GM12864 (cell line): ENCODE measurements at regions not wholly inside any gene's neighbourhood (a gene's known extent, or its start where the extent isn't known, plus 50 kb on each side); places are given as distances from the start of the nearest gene placed in this dataset.

Source experiments
- DNase-seq: peaks from one replicate; pipeline ENCODE4 v3.0.0-alpha.2; 2011; ENCODE audit warnings: low read depth
- H3K4me3 ChIP-seq: 2 replicates; pipeline ENCODE4 v1.5.1; 2011; ENCODE audit warnings: mild to moderate bottlenecking, low read depth, low read length, control low read depth
- CTCF ChIP-seq: IDR thresholded peaks from 2 replicates; pipeline ENCODE4 v1.5.1; 2011; ENCODE audit warnings: low read depth, mild to moderate bottlenecking, moderate library complexity, low read length, control low read depth, inconsistent platforms; ENCODE audit errors: missing control alignments

GRCh38 chr7:125465527-125465926 is 535.9 kb upstream of the POT1 start:
- no peak for TF ChIP-seq CTCF
- no peak overlapping the region for H3K4me3 ChIP-seq
- DNase-seq, result no peak

DNA sequence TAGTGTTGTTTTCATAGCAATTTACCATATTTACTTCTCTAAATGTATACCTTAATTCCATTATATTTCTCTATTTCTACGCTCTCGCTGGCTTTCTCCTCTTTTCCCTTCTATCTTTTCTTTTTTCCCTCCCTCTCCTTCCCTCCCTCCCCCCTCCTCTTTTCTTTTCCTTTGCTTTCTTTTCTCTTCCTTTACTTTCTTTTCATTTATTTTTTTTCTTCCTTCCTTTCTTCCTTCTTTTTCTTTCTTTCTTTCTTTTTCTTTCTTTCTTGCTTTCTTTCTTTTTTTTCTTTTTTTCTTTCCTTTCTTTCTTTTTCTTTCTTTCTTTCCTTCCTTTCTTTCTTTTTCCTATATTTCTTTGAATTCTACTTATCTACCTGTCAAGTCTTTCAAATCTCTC is 533.0 kb upstream of the POT1 start:
- H3K4me3 ChIP-seq, result no peak overlapping the region
- TF ChIP-seq CTCF, result no peak

GRCh38 chr7:125459038-125459437 is 529.4 kb upstream of the POT1 start:
- H3K4me3 ChIP-seq, result no peak overlapping the region
- no peak for DNase-seq
- TF ChIP-seq CTCF, result no peak

More for the DNA sequence above, 533.0 kb upstream of the POT1 start:
- no peak for DNase-seq

DNA sequence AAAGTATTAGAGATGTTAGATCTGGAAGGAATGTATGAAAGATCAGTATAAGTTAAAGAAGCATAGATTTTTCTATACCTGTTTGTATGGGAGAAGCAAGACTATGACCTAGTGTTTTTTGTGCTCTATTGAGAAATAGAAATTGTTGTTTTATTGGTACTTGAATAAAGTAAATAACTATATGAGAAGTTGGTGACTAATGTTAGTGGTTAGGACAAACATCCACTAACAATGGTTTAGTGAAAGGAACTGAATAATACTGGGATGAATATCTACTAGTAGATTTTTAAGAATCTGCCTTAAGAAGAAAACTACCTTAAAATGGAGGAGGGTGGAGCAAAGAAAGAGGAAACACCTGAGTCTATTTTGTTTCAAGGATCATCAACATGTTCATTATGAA is 521.1 kb upstream of the POT1 start:
- TF ChIP-seq CTCF, result no peak
- H3K4me3 ChIP-seq, result no peak overlapping the region
- no peak for DNase-seq

GRCh38 chr7:125445836-125446235 is 516.2 kb upstream of the POT1 start:
- DNase-seq, result no peak
- H3K4me3 ChIP-seq, result no peak overlapping the region
- TF ChIP-seq CTCF, result no peak

GRCh38 chr7:125444864-125445263 is 515.2 kb upstream of the POT1 start:
- no peak overlapping the region for H3K4me3 ChIP-seq
- no peak for DNase-seq
- TF ChIP-seq CTCF, result no peak

GRCh38 chr7:125436220-125436619 is 506.6 kb upstream of the POT1 start:
- DNase-seq, result no peak
- H3K4me3 ChIP-seq, result no peak overlapping the region
- TF ChIP-seq CTCF, result no peak
